ENCODE measurements at regions not wholly inside any gene's neighbourhood (a gene's known extent, or its start where the extent isn't known, plus 50 kb on each side); places are given as distances from the start of the nearest gene placed in this dataset.

- H3K9me3 ChIP-seq (ENCODE audit: low read length), result no peaks in the 10 kb centered on the region; the same call in 1 of the 2 replicates
- no peaks in the 10 kb centered on the region for H3K4me1 ChIP-seq (ENCODE audit: insufficient read depth, low read length, poor library complexity, severe bottlenecking)
- no peaks in the 10 kb centered on the region; the same call in 1 of the 2 replicates for H3K36me3 ChIP-seq (ENCODE audit: insufficient read depth, low read length)
- DNase-seq (ENCODE audit: low spot score), result no peak
- H3K27ac ChIP-seq (ENCODE audit: low read depth, low read length, poor library complexity, severe bottlenecking), result no peak overlapping the region
- POLR2A ChIA-PET, result no interaction called here
- no TSS peak for BruUV-seq (replicated peaks)
- no peak overlapping the region for H2AFZ ChIP-seq (ENCODE audit: low read length)
- no peak overlapping the region for H3K4me3 ChIP-seq (ENCODE audit: low read depth, low read length, poor library complexity, severe bottlenecking)
- intact Hi-C loops (cut with micrococcal nuclease; ENCODE audit: unreplicated experiment), result no loop called here
- H3K4me2 ChIP-seq (ENCODE audit: low read length), result no peak overlapping the region
- CTCF ChIA-PET (ENCODE audit: unreplicated experiment), result no interaction called here
- H3K79me2 ChIP-seq (ENCODE audit: insufficient read depth, low read depth, low read length), result no peaks in the 10 kb centered on the region
- TF ChIP-seq EZH2phosphoT487 (IDR thresholded peaks at IDR 0.05; ENCODE audit: borderline replicate concordance, low read depth, low read length) (no peak), CTCF (conservative IDR thresholded peaks at IDR 0.05; ENCODE audit: low read length) (no peak)
- H3K9me2 ChIP-seq (ENCODE audit: insufficient read depth, low read length), result no peaks in the 10 kb centered on the region
- no peaks in the 10 kb centered on the region for H4K20me1 ChIP-seq (ENCODE audit: insufficient read depth, low read length)
These were observed 174.1 kb upstream of the SUCLG2 start for GRCh38 chr3:67828486-67829010.

DNA sequence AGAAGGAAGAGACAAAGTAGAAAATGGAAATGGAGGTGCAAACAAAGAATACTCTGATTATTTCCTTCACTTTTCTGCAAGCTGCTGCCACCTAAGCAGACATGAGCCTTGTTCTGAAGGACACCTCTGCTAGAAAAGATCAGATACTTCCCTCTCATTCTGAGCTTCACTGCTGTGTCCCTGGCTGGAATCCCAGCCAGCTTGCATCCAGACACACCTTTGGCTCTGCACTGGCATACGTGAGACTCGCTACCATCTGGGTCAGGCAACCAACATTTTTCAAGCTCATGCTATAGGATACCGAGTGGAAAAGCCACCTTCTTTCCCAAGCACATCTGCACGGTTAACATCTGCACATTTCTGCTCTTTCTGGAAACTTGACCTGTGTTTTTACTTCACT, 166.7 kb upstream of the SUCLG2 start:
- ChIA-PET CTCF (ENCODE audit: unreplicated experiment) (no interaction called here), POLR2A (no interaction called here)
- no peak for TF ChIP-seq EZH2phosphoT487 (IDR thresholded peaks at IDR 0.05; ENCODE audit: borderline replicate concordance, low read depth, low read length)
- no peak for TF ChIP-seq CTCF (conservative IDR thresholded peaks at IDR 0.05; ENCODE audit: low read length)
- H3K36me3 ChIP-seq (ENCODE audit: insufficient read depth, low read length), result no peaks in the 10 kb centered on the region; the same call in 1 of the 2 replicates
- no peak overlapping the region for H3K27ac ChIP-seq (ENCODE audit: low read depth, low read length, poor library complexity, severe bottlenecking)
- DNase-seq (ENCODE audit: low spot score), result no peak
- peaks cover 16% of the 10 kb centered on the region for H3K4me1 ChIP-seq (ENCODE audit: insufficient read depth, low read length, poor library complexity, severe bottlenecking)
- no peaks in the 10 kb centered on the region for H3K79me2 ChIP-seq (ENCODE audit: insufficient read depth, low read depth, low read length)
- no peaks in the 10 kb centered on the region for H3K9me2 ChIP-seq (ENCODE audit: insufficient read depth, low read length)
- H2AFZ ChIP-seq (ENCODE audit: low read length), result peak overlapping the region; percentile 73
- intact Hi-C loops (cut with micrococcal nuclease; ENCODE audit: unreplicated experiment), result loop anchor here (5.0 kb wide), 1 partner anchor 196 kb away; no protein-coding TSS in a partner anchor
- no peak overlapping the region for H3K4me3 ChIP-seq (ENCODE audit: low read depth, low read length, poor library complexity, severe bottlenecking)
- no peaks in the 10 kb centered on the region for H4K20me1 ChIP-seq (ENCODE audit: insufficient read depth, low read length)
- no peaks in the 10 kb centered on the region; the same call in 1 of the 2 replicates for H3K9me3 ChIP-seq (ENCODE audit: low read length)
- H3K4me2 ChIP-seq (ENCODE audit: low read length), result no peak overlapping the region
- BruUV-seq (replicated peaks), result no TSS peak

- H3K4me1 ChIP-seq (ENCODE audit: insufficient read depth, low read length, poor library complexity, severe bottlenecking), result peaks cover 16% of the 10 kb centered on the region
- POLR2A ChIA-PET, result interaction anchor here (0.7 to 1.4 kb wide), 2 partner anchors 12 to 79 kb away, joined by 3 to 5 read pairs; no protein-coding TSS in a partner anchor
- H2AFZ ChIP-seq (ENCODE audit: low read length), result peak overlapping the region; percentile 6; the same call in 1 of the 2 replicates
- CTCF ChIA-PET (ENCODE audit: unreplicated experiment), result no interaction called here
- no peaks in the 10 kb centered on the region; the same call in 1 of the 2 replicates for H3K9me3 ChIP-seq (ENCODE audit: low read length)
- H3K27ac ChIP-seq (ENCODE audit: low read depth, low read length, poor library complexity, severe bottlenecking), result no peak overlapping the region
- H3K4me3 ChIP-seq (ENCODE audit: low read depth, low read length, poor library complexity, severe bottlenecking), result no peak overlapping the region
- DNase-seq (ENCODE audit: low spot score), result peak; percentile 67
- no peaks in the 10 kb centered on the region for H3K79me2 ChIP-seq (ENCODE audit: insufficient read depth, low read depth, low read length)
- no peaks in the 10 kb centered on the region for H3K9me2 ChIP-seq (ENCODE audit: insufficient read depth, low read length)
- no peak overlapping the region for H3K4me2 ChIP-seq (ENCODE audit: low read length)
- intact Hi-C loops (cut with micrococcal nuclease; ENCODE audit: unreplicated experiment), result loop anchor here (10.0 kb wide), 1 partner anchor 1055 kb away; no protein-coding TSS in a partner anchor
- BruUV-seq (replicated peaks), result no TSS peak
- no peaks in the 10 kb centered on the region for H3K36me3 ChIP-seq (ENCODE audit: insufficient read depth, low read length)
- peak; percentile 91 for TF ChIP-seq CTCF (conservative IDR thresholded peaks at IDR 0.05; ENCODE audit: low read length)
- TF ChIP-seq EZH2phosphoT487 (IDR thresholded peaks at IDR 0.05; ENCODE audit: borderline replicate concordance, low read depth, low read length), result no peak
- H4K20me1 ChIP-seq (ENCODE audit: insufficient read depth, low read length), result no peaks in the 10 kb centered on the region
These were observed 165.0 kb upstream of the SUCLG2 start for GRCh38 chr3:67819447-67819846.
